ENCODE measurements at regions not wholly inside any gene's neighbourhood (a gene's known extent, or its start where the extent isn't known, plus 50 kb on each side); places are given as distances from the start of the nearest gene placed in this dataset.

- TF ChIP-seq CTCF (IDR thresholded peaks at IDR 0.05), result no peak
- TF ChIP-seq POLR2A (IDR thresholded peaks at IDR 0.05; ENCODE audit: low read depth), result no peak
Measured at GRCh38 chr2:240229005-240229404, 88.5 kb upstream of the OTOS start.
